DMS153 (cell line): ENCODE measurements at regions not wholly inside any gene's neighbourhood (a gene's known extent, or its start where the extent isn't known, plus 50 kb on each side); places are given as distances from the start of the nearest gene placed in this dataset.

Experiments used
- DNase-seq: peaks from one replicate; lab custom pipeline; 2025; lab: John Stamatoyannopoulos, UW

GRCh38 chr11:128642571-128642970 lies 51.3 kb upstream of the FLI1 start:
- no peak for DNase-seq

- peak; percentile 10 for DNase-seq
Observed at GRCh38 chr11:128643661-128644317, 50.1 kb upstream of the FLI1 start.
